ENCODE measurements at regions not wholly inside any gene's neighbourhood (a gene's known extent, or its start where the extent isn't known, plus 50 kb on each side); places are given as distances from the start of the nearest gene placed in this dataset.
A peak's percentile ranks its signal among the peaks of the same experiment; 100 is the strongest.

DNA sequence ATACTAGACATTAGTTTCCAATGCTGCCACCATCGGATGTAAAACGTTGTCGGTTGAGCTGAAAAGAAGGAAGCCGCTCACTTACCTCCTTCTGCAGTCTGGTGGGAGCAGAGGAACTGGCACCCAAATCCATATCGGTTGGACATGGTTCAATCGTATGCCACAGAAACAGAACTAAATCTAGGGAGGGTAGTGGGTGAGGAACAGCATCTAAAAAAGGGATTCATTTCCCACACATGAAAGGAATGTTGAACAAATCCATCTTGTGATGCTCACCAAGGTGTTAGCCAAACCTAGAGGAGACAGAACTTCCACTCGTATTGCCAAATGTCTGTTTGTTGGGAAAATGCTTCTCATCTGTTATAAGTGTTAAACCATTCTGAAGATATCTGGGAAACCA lies 532.7 kb downstream of the NLGN4X start:
- no peak overlapping the region for H3K4me3 ChIP-seq (ENCODE audit: low read length, poor library complexity, severe bottlenecking)
- TF ChIP-seq, protein P1, sequence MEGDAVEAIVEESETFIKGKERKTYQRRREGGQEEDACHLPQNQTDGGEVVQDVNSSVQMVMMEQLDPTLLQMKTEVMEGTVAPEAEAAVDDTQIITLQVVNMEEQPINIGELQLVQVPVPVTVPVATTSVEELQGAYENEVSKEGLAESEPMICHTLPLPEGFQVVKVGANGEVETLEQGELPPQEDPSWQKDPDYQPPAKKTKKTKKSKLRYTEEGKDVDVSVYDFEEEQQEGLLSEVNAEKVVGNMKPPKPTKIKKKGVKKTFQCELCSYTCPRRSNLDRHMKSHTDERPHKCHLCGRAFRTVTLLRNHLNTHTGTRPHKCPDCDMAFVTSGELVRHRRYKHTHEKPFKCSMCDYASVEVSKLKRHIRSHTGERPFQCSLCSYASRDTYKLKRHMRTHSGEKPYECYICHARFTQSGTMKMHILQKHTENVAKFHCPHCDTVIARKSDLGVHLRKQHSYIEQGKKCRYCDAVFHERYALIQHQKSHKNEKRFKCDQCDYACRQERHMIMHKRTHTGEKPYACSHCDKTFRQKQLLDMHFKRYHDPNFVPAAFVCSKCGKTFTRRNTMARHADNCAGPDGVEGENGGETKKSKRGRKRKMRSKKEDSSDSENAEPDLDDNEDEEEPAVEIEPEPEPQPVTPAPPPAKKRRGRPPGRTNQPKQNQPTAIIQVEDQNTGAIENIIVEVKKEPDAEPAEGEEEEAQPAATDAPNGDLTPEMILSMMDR (conservative IDR thresholded peaks at IDR 0.05; ENCODE audit: low read length), result no peak
- TF ChIP-seq EZH2phosphoT487 (IDR thresholded peaks at IDR 0.05; ENCODE audit: borderline replicate concordance), result no peak
- H3K27me3 ChIP-seq (ENCODE audit: insufficient read depth, low read length, poor library complexity, severe bottlenecking), result no peaks in the 10 kb centered on the region
- H3K36me3 ChIP-seq (ENCODE audit: insufficient read depth, low read length), result no peaks in the 10 kb centered on the region
- H4K20me1 ChIP-seq (ENCODE audit: insufficient read depth, low read length, poor library complexity, severe bottlenecking), result no peaks in the 10 kb centered on the region
- no peaks in the 10 kb centered on the region for H3F3A ChIP-seq (ENCODE audit: low read depth)
- H3K79me2 ChIP-seq (ENCODE audit: insufficient read depth, low read length), result no peaks in the 10 kb centered on the region
- H3K4me1 ChIP-seq (ENCODE audit: insufficient read depth, low read length, poor library complexity, severe bottlenecking), result no peaks in the 10 kb centered on the region
- no peaks in the 10 kb centered on the region for H3K9me3 ChIP-seq (ENCODE audit: insufficient read depth, low read depth, low read length)
- H2AFZ ChIP-seq (ENCODE audit: low read length), result no peak overlapping the region
- no peaks in the 10 kb centered on the region for H3K9me2 ChIP-seq (replicated peaks; ENCODE audit: low read depth, low read length)
- H3K4me2 ChIP-seq (ENCODE audit: low read depth, low read length, poor library complexity, severe bottlenecking), result no peak overlapping the region
- no peak overlapping the region for H3K9ac ChIP-seq (ENCODE audit: low read depth, low read length, poor library complexity, severe bottlenecking)

DNA sequence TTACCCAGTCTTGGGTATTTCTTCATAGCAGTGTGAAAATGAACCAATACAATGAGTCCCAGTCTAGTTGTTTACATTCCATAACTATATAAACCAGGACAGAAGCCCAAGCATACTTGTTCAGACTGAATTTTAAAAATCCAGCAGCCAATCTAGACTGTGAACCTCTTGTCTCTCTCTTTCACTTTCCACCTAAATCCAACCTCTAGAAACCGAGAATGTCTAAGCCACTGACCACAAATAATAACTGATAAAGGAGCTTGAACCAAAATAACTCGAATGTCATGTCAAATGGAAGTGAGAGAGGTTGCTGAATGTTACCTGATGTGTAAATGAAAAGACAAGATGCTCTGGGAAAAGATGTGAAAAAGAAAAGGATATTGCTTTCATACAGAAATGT lies 544.7 kb downstream of the NLGN4X start:
- no peak overlapping the region for H2AFZ ChIP-seq (ENCODE audit: low read length)
- no peaks in the 10 kb centered on the region for H3K36me3 ChIP-seq (ENCODE audit: insufficient read depth, low read length)
- H3K9ac ChIP-seq (ENCODE audit: low read depth, low read length, poor library complexity, severe bottlenecking), result no peak overlapping the region
- H3K9me2 ChIP-seq (replicated peaks; ENCODE audit: low read depth, low read length), result no peaks in the 10 kb centered on the region
- no peaks in the 10 kb centered on the region for H3F3A ChIP-seq (ENCODE audit: low read depth)
- no peak for TF ChIP-seq EZH2phosphoT487 (IDR thresholded peaks at IDR 0.05; ENCODE audit: borderline replicate concordance)
- TF ChIP-seq, protein P1 (conservative IDR thresholded peaks at IDR 0.05; ENCODE audit: low read length), result no peak
- no peaks in the 10 kb centered on the region for H4K20me1 ChIP-seq (ENCODE audit: insufficient read depth, low read length, poor library complexity, severe bottlenecking)
- H3K4me1 ChIP-seq (ENCODE audit: insufficient read depth, low read length, poor library complexity, severe bottlenecking), result no peaks in the 10 kb centered on the region
- no peak overlapping the region for H3K4me3 ChIP-seq (ENCODE audit: low read length, poor library complexity, severe bottlenecking)
- no peak overlapping the region for H3K4me2 ChIP-seq (ENCODE audit: low read depth, low read length, poor library complexity, severe bottlenecking)
- H3K27me3 ChIP-seq (ENCODE audit: insufficient read depth, low read length, poor library complexity, severe bottlenecking), result no peaks in the 10 kb centered on the region
- H3K9me3 ChIP-seq (ENCODE audit: insufficient read depth, low read depth, low read length), result no peaks in the 10 kb centered on the region
- no peaks in the 10 kb centered on the region for H3K79me2 ChIP-seq (ENCODE audit: insufficient read depth, low read length)

DNA sequence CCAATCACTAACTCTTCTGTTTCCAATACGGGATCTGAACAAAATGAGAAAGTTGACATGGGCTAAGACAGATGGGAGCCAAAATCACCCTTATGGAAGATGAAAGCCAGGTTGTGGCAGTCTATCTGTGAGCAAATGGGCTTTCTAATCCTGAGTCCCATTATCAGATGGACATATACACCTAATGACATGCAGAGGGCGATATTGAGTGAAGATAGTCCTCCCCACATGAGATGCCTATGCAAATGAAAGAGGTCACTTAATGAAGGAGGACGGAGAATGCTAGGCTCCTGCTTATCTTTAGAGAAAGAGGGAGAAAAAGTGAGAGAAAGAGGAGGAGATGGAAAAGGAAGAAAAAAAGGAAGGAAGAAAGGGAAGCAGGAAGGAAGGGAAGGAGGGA lies 547.5 kb downstream of the NLGN4X start:
- no peak for TF ChIP-seq EZH2phosphoT487 (IDR thresholded peaks at IDR 0.05; ENCODE audit: borderline replicate concordance)
- TF ChIP-seq, protein P1 (conservative IDR thresholded peaks at IDR 0.05; ENCODE audit: low read length), result peak; percentile 51
- H3K4me3 ChIP-seq (ENCODE audit: low read length, poor library complexity, severe bottlenecking), result no peak overlapping the region
- no peaks in the 10 kb centered on the region for H3K4me1 ChIP-seq (ENCODE audit: insufficient read depth, low read length, poor library complexity, severe bottlenecking)
- H3F3A ChIP-seq (ENCODE audit: low read depth), result no peaks in the 10 kb centered on the region
- H4K20me1 ChIP-seq (ENCODE audit: insufficient read depth, low read length, poor library complexity, severe bottlenecking), result no peaks in the 10 kb centered on the region
- no peaks in the 10 kb centered on the region for H3K9me2 ChIP-seq (replicated peaks; ENCODE audit: low read depth, low read length)
- H3K4me2 ChIP-seq (ENCODE audit: low read depth, low read length, poor library complexity, severe bottlenecking), result no peak overlapping the region
- no peak overlapping the region for H2AFZ ChIP-seq (ENCODE audit: low read length)
- no peaks in the 10 kb centered on the region for H3K79me2 ChIP-seq (ENCODE audit: insufficient read depth, low read length)
- no peaks in the 10 kb centered on the region for H3K27me3 ChIP-seq (ENCODE audit: insufficient read depth, low read length, poor library complexity, severe bottlenecking)
- H3K9me3 ChIP-seq (ENCODE audit: insufficient read depth, low read depth, low read length), result no peaks in the 10 kb centered on the region
- H3K9ac ChIP-seq (ENCODE audit: low read depth, low read length, poor library complexity, severe bottlenecking), result no peak overlapping the region
- no peaks in the 10 kb centered on the region for H3K36me3 ChIP-seq (ENCODE audit: insufficient read depth, low read length)

Measured in Loucy (cell line).